Fibroblast of pulmonary artery (primary cell): ENCODE measurements at regions not wholly inside any gene's neighbourhood (a gene's known extent, or its start where the extent isn't known, plus 50 kb on each side); places are given as distances from the start of the nearest gene placed in this dataset.

Experiments used
- DNase-seq: peaks from one replicate; pipeline ENCODE4 v3.0.0-alpha.2; 2010; ENCODE audit warnings: low read depth
- H3K4me3 ChIP-seq: replicated peaks from 2 replicates; pipeline ENCODE4 v1.5.1; 2011; ENCODE audit warnings: low read depth, mild to moderate bottlenecking, control low read depth, low read length, moderate library complexity
- TF ChIP-seq, protein P1 (sequence below): IDR thresholded peaks from 2 replicates; pipeline ENCODE4 v1.5.1; 2011; ENCODE audit warnings: mild to moderate bottlenecking, control low read depth, low read length, inconsistent platforms; ENCODE audit errors: missing control alignments

DNA sequence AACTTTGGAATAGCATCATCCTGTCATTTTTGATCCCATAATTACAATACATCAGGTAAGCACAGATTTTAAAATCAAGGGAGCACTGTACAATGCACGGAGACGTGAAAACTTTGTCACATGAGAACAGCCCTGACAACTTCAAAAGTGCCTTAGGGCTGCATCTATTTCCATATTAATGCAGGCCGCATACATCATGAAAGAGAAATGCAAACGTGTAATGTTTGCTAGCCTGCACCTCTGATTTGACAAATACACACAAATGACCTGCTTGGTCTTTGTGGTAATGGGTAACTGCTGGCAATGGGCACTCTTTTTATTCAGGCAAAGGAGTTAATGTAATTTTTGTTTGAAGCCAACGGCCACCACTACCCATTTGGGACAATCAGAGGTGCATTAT lies 202.0 kb upstream of the EPHA4 start:
- H3K4me3 ChIP-seq = no peak overlapping the region
- TF ChIP-seq, protein P1, sequence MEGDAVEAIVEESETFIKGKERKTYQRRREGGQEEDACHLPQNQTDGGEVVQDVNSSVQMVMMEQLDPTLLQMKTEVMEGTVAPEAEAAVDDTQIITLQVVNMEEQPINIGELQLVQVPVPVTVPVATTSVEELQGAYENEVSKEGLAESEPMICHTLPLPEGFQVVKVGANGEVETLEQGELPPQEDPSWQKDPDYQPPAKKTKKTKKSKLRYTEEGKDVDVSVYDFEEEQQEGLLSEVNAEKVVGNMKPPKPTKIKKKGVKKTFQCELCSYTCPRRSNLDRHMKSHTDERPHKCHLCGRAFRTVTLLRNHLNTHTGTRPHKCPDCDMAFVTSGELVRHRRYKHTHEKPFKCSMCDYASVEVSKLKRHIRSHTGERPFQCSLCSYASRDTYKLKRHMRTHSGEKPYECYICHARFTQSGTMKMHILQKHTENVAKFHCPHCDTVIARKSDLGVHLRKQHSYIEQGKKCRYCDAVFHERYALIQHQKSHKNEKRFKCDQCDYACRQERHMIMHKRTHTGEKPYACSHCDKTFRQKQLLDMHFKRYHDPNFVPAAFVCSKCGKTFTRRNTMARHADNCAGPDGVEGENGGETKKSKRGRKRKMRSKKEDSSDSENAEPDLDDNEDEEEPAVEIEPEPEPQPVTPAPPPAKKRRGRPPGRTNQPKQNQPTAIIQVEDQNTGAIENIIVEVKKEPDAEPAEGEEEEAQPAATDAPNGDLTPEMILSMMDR = no peak
- DNase-seq = no peak

DNA sequence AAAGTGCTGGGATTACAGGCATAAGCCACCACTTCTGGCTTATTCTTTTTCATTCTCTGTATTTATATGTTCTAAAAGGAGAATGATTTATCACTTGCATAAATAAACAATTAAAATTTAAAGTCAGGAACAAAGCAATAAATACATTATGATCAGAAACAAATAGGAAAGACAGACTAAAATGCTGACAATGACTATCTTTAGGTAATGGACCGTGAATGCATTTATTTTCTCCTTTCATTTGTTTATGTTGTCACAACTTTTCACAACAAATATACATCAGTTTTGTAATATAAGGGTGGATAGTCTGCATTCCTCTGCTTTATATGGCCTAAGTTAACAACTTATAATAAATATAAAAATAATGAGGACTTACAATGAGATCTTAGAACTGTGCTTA lies 199.2 kb upstream of the EPHA4 start:
- TF ChIP-seq, protein P1 = no peak
- DNase-seq = no peak
- no peak overlapping the region for H3K4me3 ChIP-seq

DNA sequence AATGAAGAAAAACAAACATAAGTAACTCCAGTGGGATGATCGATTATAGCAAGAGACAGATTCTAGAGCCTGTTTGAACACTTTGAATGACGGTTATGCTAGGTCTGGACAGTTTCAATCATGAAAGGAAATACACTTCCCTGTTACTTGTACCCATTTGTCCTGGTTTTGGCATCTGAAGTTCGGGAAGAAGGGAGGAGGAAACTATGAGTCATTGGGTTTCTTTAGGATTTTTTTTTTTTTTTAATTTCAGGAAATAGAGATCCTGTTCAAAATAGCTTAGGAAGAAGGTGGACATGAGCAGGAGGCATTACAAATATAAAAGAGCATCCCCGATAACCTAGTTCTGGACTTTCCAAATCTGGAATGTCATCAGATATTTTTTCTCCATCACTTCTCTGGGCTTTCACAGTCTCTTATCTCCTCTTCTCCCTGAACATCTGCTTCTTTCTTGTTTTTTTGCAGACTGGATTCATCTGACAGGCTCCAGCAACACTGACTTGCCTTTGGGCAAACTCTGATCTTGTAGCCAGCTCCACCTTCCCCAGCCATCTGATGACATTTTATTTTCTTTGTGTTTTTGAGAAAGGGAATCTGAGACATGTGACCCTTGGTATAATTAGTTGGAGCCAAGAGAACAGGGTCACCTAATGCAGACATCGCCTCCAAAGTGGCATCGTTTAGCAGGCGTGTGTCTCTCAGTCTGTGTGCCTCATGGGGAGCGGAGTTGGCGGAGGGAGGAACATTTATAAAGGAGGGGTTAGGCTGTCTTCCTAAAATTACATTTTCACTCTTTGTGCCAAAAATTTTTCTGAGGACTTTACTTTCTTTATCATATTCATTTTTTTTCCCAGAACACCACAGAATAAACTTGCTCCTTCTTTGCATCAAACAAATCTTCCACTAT lies 195.3 kb upstream of the EPHA4 start:
- peak; percentile 55 for DNase-seq
- no peak overlapping the region for H3K4me3 ChIP-seq
- TF ChIP-seq, protein P1 = no peak

DNA sequence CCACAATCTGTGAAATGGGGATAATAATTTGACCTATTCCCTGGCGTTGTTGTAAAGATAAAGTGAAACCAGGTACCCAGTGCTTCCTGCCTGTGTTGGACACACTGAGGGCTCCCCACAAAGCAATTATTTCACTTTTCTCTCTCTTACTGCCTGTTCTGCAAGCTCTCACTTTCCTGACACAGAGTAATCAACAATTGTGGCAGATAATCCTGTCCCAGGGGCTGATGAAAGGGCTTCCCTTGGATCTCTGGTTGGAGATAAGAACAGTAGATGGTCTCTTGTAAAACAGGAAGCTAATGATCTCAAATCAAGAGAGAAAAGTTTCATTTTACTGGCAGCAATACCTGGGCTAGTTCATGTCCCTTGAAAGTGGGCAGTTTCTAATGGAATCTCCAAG lies 190.4 kb upstream of the EPHA4 start:
- DNase-seq = no peak
- TF ChIP-seq, protein P1 = no peak
- no peak overlapping the region for H3K4me3 ChIP-seq

DNA sequence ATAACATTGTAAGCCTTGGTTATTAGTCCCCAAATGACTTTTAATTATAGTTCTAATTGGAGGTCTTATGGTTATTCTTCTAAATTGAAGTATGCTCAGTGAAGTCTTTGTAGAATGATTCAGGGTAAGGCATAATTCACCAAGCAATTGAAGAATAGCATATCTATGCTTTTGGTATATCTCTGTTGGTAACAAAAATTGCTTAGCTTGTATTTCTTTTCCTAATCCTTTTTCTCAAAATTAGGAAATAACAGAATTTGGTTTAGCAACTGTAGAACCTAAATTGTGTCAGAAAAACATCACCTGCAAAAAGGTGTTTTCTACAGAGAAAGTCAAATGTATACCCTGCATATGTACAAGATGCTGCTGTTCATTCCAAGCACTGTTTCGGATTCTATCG lies 189.2 kb upstream of the EPHA4 start:
- DNase-seq = no peak

DNA sequence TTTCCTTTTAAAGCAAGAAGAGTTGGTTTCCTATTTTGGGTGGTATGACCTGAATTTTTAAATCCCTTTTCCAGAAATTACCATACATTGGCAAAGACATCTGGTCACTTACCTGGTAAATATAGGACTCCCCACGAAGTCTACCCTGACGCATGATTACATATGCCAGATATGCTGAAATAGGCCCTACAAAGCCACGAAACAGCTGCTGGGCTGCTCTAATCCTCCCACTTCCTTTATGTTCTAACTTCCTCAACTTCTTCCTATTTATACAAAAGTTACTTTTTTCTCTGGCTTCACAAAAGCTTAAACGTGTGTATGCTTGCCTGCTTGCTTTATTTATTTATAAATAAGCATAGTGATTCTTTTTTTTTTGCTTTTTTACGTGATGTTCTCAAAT lies 186.0 kb upstream of the EPHA4 start:
- TF ChIP-seq, protein P1 = no peak
- peak; percentile 23 for DNase-seq
- H3K4me3 ChIP-seq = no peak overlapping the region

More for the DNA sequence above, 189.2 kb upstream of the EPHA4 start:
- TF ChIP-seq, protein P1 = no peak
- H3K4me3 ChIP-seq = no peak overlapping the region

DNA sequence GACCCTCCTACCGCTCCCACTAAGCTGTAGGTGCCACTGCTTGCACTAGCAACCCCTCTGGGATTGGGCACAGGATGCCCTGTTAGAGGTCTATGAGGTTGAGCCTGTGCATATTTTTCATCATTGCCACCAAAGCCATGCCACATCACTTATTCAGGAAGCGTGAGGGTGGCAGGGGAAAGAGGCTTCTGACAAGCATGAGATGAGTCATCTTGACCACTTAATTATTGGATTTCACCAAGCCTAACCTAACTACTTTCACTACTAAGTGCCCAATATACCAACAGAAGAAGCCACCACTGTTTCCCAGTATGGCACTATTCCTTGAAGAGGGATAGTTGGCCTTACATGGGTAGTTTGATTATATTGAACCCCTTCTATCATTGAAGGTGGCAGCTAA lies 181.3 kb upstream of the EPHA4 start:
- no peak overlapping the region for H3K4me3 ChIP-seq
- TF ChIP-seq, protein P1 = no peak
- DNase-seq = no peak
